ENCODE measurements at regions not wholly inside any gene's neighbourhood (a gene's known extent, or its start where the extent isn't known, plus 50 kb on each side); places are given as distances from the start of the nearest gene placed in this dataset.

- H3K9me3 ChIP-seq: no peaks in the 10 kb centered on the region
- intact Hi-C loops (cut with DNase I): no loop called here
- H3K27me3 ChIP-seq (ENCODE audit: low read depth): no peaks in the 10 kb centered on the region
- H3K4me3 ChIP-seq: no peak overlapping the region
- H3K27ac ChIP-seq: no peak overlapping the region
- H3K36me3 ChIP-seq: no peaks in the 10 kb centered on the region
- H3K4me1 ChIP-seq: peaks cover 4% of the 10 kb centered on the region
- ATAC-seq (no peak), DNase-seq (no peak)
- TF ChIP-seq CTCF (IDR thresholded peaks at IDR 0.05): no peak
Measured at GRCh38 chrX:13153796-13154195, 109.4 kb upstream of the FAM9C start.

GRCh38 chrX:13152518-13153185, 108.2 kb upstream of the FAM9C start:
- ATAC-seq: no peak
- Histone ChIP-seq H3K36me3 (no peaks in the 10 kb centered on the region), H3K27me3 (ENCODE audit: low read depth) (no peaks in the 10 kb centered on the region), H3K4me3 (no peak overlapping the region), H3K4me1 (peaks cover 4% of the 10 kb centered on the region), H3K27ac (peak overlapping the region; percentile 68), H3K9me3 (no peaks in the 10 kb centered on the region)
- intact Hi-C loops (cut with DNase I): no loop called here
- DNase-seq: no peak
- no peak for TF ChIP-seq CTCF (IDR thresholded peaks at IDR 0.05)

GRCh38 chrX:13151828-13152517, 107.6 kb upstream of the FAM9C start:
- no peaks in the 10 kb centered on the region for H3K9me3 ChIP-seq
- no peaks in the 10 kb centered on the region for H3K36me3 ChIP-seq
- intact Hi-C loops (cut with DNase I): no loop called here
- peak; percentile 82 to 91 for ATAC-seq
- no peak overlapping the region for H3K4me3 ChIP-seq
- no peak for TF ChIP-seq CTCF (IDR thresholded peaks at IDR 0.05)
- peak overlapping the region; percentile 68 for H3K27ac ChIP-seq
- DNase-seq: no peak
- H3K4me1 ChIP-seq: peaks cover 4% of the 10 kb centered on the region
- H3K27me3 ChIP-seq (ENCODE audit: low read depth): no peaks in the 10 kb centered on the region

GRCh38 chrX:13149702-13150350, 105.4 kb upstream of the FAM9C start:
- no peak overlapping the region for H3K4me3 ChIP-seq
- no peaks in the 10 kb centered on the region for H3K27me3 ChIP-seq (ENCODE audit: low read depth)
- no peak overlapping the region for H3K27ac ChIP-seq
- no peak for DNase-seq
- no peaks in the 10 kb centered on the region for H3K36me3 ChIP-seq
- intact Hi-C loops (cut with DNase I): no loop called here
- peaks cover 4% of the 10 kb centered on the region for H3K4me1 ChIP-seq
- ATAC-seq: peak in 1 of 2 donors; percentile 39
- no peaks in the 10 kb centered on the region for H3K9me3 ChIP-seq
- TF ChIP-seq CTCF (IDR thresholded peaks at IDR 0.05): no peak

- H3K9me3 ChIP-seq: no peaks in the 10 kb centered on the region
- no peaks in the 10 kb centered on the region for H3K27me3 ChIP-seq (ENCODE audit: low read depth)
- ATAC-seq (no peak), DNase-seq (no peak)
- no peaks in the 10 kb centered on the region for H3K36me3 ChIP-seq
- no peak overlapping the region for H3K4me3 ChIP-seq
- peaks cover 4% of the 10 kb centered on the region for H3K4me1 ChIP-seq
- H3K27ac ChIP-seq: no peak overlapping the region
- no peak for TF ChIP-seq CTCF (IDR thresholded peaks at IDR 0.05)
- intact Hi-C loops (cut with DNase I): no loop called here
Measured at GRCh38 chrX:13147733-13148132, 103.3 kb upstream of the FAM9C start.

All from lower lobe of right lung (tissue), 2 donors.